Left cardiac atrium (tissue), 4 donors: ENCODE measurements at regions not wholly inside any gene's neighbourhood (a gene's known extent, or its start where the extent isn't known, plus 50 kb on each side); places are given as distances from the start of the nearest gene placed in this dataset.
A peak's percentile ranks its signal among the peaks of the same experiment; 100 is the strongest.
"Not testable (repeated sequence)": the region's sequence is repeated elsewhere in the genome, so short reads cannot be mapped to it uniquely, and the experiment has no call there.

Experiments
- ATAC-seq, 2 donors: fragments of 200-7000 bp; cut with Tn5 transposase; one replicate each; pipeline ENCODE4 v1.9.1; 2020; ENCODE audit warnings: mild to moderate bottlenecking in 2 of 2, moderate library complexity in 2 of 2
- DNase-seq: peaks from one replicate; pipeline ENCODE4 v3.0.0-alpha.2; 2020
- intact Hi-C, 2 donors: fragments of 100-400 bp; cut with DNase I; formaldehyde crosslinking; loops; one replicate each; pipeline versions ENCODE4 v1.14.1 to v1.15.1; 2022 to 2023
- donor health status: DM: no; HTN: yes; CAD: no.
- donor health status: DM: no; HTN: yes; CAD: no; lungs with severe emphysema.
- donor health status: DM: yes; HTN: yes; CAD: no.
- donor health status: Dilated cardiomyopathy.

DNA sequence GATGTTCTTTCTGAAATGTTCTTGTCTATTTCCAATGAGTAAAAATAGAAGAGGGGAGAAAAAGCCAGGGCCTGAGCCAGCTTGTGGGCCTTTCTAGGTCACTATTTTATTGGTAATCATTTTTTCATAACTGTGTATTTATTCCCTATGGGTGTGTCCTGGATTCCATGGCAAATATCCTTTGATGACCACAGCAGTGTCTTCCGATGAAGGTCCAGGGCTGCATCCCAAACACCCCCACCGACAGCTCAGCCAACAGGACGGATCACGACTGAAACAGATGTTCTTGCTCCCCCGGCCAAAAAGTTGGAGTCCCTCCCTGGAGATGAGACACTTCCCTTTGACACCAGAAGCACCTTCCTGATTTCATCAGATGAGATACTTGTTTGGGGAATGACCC lies 105.4 kb upstream of the PLEKHG1 start:
- no peak for DNase-seq
- ATAC-seq: no peak
- intact Hi-C loops: no loop called here

DNA sequence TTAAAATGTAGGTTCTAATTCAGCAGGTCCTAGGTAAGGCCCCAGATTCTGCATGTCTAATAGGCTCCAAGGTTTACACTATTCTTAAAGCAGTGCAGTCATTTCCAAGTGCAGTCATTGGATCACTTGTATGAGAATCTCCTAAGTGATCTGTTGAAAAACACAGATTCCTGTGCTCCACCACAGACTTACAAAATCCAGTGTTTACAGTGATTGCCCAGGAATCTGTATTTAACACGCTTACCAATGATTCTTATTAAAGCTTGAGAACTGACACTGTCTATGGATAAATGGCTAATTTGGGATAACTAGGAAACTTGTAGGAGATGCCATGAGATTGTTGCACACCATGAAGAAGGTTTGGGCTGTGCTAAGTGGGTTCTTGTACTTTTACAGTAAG lies 104.6 kb upstream of the PLEKHG1 start:
- ATAC-seq (no peak), DNase-seq (no peak)
- intact Hi-C loops: no loop called here

DNA sequence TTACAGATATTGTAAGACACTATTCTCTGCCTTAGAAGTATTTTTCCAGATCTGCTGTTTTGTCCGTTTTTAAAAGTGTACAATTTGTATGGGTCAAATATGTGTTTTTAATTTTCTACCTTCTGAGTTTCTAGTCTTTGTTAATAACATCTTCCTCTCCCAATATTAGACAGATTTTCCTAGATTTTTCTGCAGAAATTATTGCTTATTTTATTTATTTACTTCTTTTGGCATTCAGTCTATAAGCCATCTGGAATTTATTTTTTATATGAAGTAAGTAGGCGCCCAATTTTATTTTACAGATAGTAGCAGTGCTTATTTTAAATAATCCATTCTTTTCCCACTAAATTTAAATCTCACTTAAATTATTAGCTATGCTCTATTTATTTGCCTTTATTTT lies 103.1 kb upstream of the PLEKHG1 start:
- DNase-seq: no peak
- no peak for ATAC-seq
- intact Hi-C loops: no loop called here

DNA sequence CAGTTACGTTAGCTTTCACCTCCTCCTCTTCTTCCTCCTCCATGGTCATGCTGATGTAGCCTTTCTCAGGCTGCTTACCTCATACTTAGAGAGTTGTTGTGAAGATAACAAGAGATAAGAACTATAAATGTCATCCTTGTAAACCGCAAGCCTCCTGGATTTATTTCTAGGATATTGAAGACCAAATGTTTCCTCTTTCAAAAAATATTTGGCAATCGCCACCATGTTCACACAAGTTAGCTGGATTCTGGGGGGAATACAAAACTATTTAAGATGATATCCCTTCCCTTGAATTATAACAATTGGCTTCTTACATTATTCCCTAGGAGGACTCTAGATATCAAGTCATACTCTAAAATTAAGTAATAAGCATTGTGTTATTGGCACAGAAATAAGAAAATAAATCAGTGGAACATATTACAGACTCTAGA lies 99.8 kb upstream of the PLEKHG1 start:
- no peak for DNase-seq
- intact Hi-C loops: no loop called here
- no peak for ATAC-seq

DNA sequence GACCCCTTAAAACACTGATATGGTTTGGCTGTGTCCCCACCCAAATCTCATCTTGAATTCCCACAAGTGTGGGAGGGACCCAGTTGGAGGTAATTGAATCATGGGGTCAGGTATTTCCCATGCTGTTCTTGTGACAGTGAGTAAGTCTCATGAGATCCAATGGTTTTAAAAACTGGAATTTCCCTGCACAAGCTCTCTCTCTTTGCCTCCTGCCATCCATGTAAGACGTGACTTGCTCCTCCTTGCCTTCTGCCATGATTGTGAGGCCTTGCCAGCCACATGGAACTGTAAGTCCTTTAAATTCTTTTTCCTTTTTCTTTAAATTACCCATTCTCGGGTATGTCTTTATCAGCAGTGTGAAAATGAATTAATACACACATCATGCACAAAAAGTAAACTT lies 99.1 kb upstream of the PLEKHG1 start:
- intact Hi-C loops, DNase-seq, ATAC-seq: not testable (repeated sequence)

DNA sequence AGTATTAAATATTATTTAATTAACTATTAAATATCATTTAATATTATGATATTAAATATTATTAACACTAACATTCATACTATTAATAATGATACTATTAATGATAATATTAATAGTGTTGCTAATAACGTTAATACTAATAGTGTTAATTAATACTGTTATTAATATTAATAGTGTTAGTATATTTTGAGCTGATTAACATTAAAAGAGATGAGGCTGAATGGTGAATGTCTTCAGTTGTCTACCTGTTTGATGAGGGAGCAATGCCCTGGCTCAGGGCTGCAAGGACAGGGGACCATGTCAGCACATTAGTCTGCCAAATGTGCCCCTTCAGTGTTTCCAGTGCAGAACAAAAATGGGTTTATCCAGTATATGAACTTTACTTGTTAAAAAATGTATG lies 96.6 kb upstream of the PLEKHG1 start:
- intact Hi-C loops: no loop called here
- ATAC-seq: no peak

DNA sequence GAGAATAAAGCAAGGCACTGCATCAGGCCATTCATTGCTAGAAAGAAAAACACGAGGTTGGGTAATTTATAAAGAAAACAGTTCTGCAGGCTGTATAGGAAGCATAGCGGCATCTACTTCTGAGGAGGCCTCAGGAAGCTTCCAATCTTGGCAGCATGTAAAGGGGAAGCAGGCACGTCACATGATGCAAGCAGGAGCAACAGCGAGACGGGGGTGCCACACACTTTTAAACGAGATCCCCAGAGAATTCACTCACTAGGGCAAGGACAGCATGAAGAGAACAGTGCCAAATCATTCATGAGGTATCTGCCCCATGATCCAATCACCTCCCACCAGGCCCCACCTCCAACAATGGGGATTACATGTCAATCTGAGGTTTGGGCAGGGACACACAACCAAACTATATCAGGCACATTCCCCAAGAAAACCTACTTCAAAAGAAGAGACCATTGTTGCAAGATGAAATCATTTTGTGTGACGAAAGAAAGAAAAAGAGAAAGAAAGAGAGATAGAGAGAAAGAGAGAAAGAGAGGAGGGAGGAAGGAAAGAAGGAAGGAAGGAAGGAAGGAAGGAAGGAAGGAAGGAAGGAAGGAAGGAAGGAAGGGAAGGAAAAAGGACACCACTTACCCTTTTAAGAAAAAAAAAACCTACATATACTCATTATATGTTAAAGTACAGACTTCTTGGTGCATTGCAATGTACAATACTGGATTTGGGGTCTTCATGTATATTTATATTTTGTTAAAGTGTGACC lies 95.9 kb upstream of the PLEKHG1 start:
- no peak for ATAC-seq
- no peak for DNase-seq
- intact Hi-C loops: no loop called here

More for the DNA sequence above, 96.6 kb upstream of the PLEKHG1 start:
- DNase-seq: no peak

DNA sequence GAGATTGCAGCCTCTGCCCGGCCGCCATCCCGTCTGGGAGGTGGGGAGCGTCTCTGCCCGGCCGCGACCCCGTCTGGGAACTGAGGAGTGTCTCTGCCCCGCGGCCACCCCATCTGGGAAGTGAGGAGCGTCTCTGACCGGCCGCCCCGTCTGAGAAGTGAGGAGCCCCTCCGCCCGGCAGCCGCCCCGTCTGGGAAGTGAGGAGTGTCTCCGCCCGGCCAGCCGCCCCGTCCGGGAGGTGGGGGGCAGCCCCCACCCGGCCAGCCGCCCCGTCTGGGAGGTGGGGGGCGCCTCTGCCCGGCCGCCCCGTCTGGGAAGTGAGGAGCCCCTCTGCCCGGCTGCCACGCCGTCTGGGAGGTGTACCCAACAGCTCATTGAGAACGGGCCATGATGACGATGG lies 92.3 kb upstream of the PLEKHG1 start:
- ATAC-seq, DNase-seq, intact Hi-C loops: not testable (repeated sequence)

DNA sequence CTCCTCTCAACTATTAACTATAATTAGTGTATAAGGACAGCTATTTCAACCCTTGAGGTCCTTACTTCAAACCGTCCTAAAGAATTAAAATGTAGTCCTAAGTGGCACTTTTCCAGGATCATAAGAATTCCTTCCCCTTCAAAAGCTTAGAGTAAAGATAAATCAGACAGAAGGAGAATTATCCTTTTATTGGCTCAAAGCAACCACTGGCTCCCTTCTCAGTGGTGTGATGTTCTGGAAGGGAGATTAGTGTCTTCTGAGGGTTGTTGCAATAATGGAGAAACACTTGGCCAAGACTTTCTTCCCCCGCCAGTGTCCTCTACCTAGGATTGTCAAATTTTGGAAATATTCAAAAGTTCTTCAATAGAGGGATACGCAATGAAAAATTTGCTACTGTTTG lies 89.1 kb upstream of the PLEKHG1 start:
- DNase-seq (no peak), ATAC-seq (no peak)
- intact Hi-C loops: no loop called here

DNA sequence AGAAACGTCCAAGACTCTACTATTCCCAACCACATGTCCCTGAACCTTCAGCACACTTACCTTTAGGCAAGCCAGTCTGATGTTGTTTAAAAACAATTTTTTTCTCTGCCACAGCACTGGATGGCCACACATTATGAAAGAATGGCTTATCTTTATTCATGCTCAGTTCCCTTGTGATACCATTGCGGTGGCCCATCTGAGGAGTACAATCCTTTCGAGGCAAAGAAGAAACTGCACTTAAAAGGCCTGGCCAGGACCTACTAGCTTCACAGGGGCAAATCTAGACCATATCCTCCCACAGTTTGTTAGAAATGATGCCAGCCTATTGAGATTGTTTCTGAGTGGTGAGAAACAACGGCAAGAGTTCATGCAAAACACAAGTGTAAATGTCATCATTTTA lies 88.4 kb upstream of the PLEKHG1 start:
- intact Hi-C loops: no loop called here
- DNase-seq: no peak
- no peak for ATAC-seq

DNA sequence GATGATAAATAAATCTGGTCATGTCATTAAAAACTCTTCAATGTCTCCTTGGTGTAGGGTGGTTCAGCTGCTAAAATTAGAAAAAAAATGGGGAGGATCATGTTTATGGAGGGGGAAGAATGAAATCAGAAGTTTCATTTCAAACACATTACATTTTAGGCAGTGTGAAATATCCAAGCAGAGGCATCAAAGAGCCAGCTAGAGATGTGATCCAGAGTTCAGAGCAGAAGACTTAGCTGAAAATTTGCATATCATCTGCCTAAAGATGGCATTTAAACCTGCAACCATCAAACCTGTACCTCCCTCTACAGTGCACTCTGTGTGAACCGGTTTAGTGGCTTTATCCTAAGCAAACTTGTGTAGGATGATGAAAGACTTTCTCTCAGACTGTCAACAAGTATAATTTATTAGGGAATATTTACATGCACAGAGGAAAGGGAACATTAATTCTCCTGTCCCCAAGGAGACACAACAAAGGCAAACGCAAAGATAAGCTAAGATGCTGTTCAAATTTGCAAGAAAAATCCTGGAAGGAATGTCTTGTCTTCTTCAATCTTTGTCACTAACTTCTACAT lies 84.8 kb upstream of the PLEKHG1 start:
- no peak for ATAC-seq
- intact Hi-C loops: no loop called here

DNA sequence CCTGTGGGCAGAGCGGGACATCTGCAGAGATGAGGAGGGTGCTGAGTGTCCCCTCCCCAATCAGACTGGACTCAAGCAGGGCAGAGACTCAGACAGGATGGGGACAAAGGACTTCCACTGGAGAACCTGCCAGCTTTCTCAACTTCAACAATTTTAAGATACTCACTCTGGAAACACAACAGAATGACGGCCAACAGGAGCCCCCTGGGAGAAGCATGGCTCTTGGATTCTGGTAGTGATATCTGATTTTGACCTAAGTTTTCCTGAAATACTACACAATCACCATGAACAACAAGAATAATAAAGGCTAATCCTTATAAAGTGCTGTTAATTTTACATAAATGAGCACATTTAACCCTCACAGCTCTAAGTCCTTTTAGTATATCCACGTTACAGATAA lies 83.5 kb upstream of the PLEKHG1 start:
- intact Hi-C loops: no loop called here
- DNase-seq (no peak), ATAC-seq (no peak)

More for the DNA sequence above, 84.8 kb upstream of the PLEKHG1 start:
- DNase-seq: no peak

DNA sequence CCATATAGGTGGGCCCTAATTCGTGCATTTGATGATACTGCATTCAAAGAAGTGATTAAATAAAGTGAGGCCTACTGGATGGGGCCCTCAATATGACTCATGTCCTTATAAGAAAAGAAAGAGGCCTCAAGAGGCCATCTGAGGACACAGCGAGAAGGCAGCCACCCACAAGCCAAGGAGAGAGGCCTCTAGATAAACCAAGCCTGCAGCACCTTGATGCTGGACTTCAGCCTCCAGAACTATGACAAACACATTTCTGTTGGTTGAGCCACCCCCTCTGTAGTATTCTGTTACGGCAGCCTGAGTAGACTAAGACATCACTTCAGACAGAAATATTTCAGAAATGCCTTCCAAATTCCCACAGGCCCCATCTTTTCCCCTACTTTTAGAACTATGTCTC lies 82.5 kb upstream of the PLEKHG1 start:
- intact Hi-C loops: no loop called here
- no peak for ATAC-seq

DNA sequence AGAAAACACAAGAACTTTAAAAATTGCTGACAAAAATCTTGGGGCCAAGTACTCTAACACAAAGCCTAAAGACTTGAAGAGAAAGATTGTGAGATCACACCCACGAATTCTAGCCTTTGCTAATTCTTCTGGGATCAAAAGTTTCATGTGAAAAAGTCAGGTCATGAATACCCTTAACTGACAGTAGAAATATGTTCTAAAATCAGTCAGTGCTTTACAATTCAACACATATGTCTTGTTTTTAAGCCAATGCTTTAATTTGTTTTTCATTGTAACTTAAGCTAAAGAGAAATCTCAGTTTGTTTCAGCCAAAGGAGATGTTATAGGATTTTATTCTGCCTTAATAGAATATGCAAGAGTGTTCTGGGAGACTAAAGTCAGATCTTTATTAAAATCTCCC lies 78.2 kb upstream of the PLEKHG1 start:
- ATAC-seq (no peak), DNase-seq (no peak)
- intact Hi-C loops: no loop called here

More for the DNA sequence above, 82.5 kb upstream of the PLEKHG1 start:
- no peak for DNase-seq

DNA sequence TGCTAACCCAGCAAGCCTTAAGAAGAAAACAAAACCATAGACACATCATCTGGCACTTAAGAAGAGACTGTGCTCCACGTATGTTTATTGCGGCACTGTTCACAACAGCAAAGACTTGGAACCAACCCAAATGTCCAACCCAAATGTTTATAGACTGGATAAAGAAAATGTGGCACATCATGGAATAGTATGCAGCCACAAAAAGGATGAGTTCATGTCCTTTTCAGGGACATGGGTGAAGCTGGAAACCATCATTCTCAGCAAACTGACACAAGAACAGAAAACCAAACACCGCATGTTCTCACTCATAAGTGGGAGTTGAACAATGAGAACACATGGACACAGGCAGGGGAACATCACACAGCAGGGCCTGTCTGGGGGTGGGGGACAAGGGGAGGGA lies 76.5 kb upstream of the PLEKHG1 start:
- ATAC-seq, DNase-seq, intact Hi-C loops: not testable (repeated sequence)

DNA sequence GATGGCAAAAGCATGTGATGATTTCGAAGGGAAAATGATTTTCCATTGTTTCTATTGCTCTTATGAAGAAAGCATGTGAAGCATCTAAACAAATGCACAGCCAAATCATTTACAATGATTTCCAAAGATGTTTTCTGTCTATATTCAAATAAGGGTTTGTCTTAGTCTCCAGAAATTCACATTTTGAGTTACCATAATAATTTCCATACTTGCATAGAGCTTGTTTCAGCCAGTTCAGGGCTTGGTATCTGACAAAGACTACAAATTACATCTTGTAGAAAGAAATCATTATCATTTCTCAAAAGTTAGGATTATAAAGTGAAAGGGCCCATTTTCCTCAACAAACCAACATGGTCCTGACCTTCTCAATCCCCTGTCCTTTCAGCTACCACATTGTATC lies 74.4 kb upstream of the PLEKHG1 start:
- no peak for ATAC-seq
- intact Hi-C loops: no loop called here
- no peak for DNase-seq

DNA sequence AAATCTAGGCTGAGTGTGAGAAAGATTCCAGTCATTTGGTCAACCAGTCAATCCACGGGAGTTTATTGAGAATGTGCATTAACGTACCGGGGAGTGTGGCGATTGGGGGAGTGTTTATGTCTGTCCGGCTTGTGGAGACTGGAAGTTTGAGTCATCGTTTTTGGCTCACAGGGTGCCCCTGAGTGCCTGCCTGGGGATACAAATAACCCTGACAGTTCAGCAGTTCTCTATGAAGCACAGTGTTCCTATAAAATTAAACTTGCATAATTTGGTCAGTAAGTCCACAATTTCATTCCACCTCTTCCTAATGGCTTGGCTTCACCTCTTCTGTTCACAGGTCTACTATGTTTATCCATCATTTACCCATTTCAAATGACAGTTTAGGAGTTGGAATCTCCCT lies 72.6 kb upstream of the PLEKHG1 start:
- intact Hi-C loops: no loop called here
- ATAC-seq: peak in 1 of 2 donors; percentile 27
- no peak for DNase-seq

DNA sequence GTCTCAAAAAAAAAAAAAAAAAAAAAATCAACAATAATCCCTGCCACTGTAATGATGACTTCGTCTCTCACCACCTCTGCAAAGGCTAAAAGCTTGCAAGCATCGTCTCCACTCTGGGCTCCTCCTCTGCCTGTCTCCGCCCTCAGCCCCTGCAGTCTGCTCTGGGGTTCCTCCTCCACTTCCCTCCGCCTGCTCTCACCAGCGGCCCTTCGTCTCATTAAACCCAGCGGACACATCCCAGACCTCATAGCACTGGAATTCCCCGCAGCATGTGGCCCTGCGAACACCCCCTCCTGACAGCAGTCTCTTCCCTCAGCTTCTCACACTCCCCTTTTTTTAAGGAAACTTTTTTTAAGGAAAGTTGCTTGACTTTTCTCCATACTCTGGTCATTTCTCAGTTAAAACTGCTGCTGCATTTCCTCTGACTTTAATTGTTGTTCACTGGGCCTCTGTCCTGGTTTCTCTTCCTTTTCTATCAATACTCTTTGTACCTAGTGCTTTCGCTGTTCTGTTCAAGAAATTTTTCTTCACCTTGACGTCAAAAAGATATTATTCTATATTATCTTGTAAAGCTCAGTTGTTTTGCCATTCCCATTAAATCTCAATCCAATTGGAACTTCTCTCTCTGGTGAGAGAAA lies 70.9 kb upstream of the PLEKHG1 start:
- DNase-seq (peak; percentile 64), ATAC-seq (peak; percentile 82 to 98)
- intact Hi-C loops: no loop called here

DNA sequence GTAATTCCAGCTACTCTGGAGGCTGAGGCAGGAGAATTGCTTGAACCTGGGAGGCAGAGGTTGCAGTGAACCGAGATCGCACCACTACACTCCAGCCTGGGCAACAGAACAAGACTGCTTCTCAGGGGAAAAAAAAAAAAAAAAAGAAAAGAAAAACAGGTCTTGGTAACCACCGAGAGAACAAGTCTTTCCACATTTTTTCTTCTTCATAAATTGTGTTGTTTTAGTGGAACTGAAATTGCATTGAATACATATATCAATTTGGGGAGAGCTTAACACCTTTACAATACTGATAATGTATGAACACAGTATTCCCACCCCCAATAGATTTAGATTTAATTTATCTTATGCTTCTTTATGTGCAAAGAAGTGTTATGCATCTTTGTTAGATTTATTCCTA lies 70.0 kb upstream of the PLEKHG1 start:
- intact Hi-C loops: no loop called here
- DNase-seq (no peak), ATAC-seq (no peak)

DNA sequence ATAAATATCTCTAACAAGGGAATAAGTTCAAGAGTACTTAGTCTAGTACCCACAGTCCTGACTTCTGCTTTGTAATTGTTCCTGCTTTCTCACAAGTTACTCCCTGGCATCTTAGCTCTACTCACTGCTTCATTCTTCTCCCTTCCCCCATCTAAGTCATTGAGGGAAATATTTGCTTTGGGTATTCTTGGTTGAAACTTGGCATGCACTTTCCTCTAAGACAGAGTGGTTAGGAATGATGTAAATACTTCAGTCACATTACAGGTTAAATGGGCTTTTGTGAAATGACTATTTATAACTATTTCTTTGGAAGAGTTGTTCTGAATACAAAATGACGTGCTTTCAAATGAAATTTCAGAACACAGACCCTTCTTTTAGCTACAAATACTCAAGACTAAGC lies 67.7 kb upstream of the PLEKHG1 start:
- ATAC-seq (no peak), DNase-seq (no peak)
- intact Hi-C loops: no loop called here

DNA sequence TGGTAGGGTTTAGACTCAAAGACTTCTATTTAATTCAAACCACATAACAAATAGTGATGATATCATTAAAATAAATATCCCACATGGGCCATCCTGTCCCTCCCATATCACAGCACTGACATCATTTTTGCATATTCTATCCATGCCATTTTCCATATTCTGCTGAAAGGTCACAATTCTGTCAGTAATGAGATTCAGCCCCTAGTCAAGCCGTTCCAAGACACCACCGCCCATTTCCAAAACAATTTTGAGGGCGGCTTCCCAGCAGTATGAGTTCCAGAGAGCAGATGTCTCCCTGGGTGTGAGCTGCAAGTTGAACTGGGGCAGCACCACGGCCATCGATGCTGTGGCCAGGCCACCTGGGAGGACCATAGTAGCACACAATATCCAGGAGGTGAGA lies 65.1 kb upstream of the PLEKHG1 start:
- ATAC-seq (no peak), DNase-seq (no peak)
- intact Hi-C loops: no loop called here
